Activated T-cell treated with anti-CD3 and anti-CD28 coated beads for 4 hours (primary cell): ENCODE measurements at regions not wholly inside any gene's neighbourhood (a gene's known extent, or its start where the extent isn't known, plus 50 kb on each side); places are given as distances from the start of the nearest gene placed in this dataset.

ENCODE experiments used
- DNase-seq: peaks from one replicate; pipeline ENCODE4 v3.0.0-alpha.2; 2020

- DNase-seq = no peak
These were observed 59.2 kb upstream of the ARHGEF3 start for GRCh38 chr3:56860939-56861338.

- no peak for DNase-seq
These were observed 58.6 kb upstream of the ARHGEF3 start for GRCh38 chr3:56860351-56860750.

GRCh38 chr3:56858331-56858730, 56.6 kb upstream of the ARHGEF3 start:
- no peak for DNase-seq

GRCh38 chr3:56857178-56857577, 55.4 kb upstream of the ARHGEF3 start:
- DNase-seq = no peak

GRCh38 chr3:56856752-56857151, 55.0 kb upstream of the ARHGEF3 start:
- no peak for DNase-seq

GRCh38 chr3:56855856-56856512, 54.2 kb upstream of the ARHGEF3 start:
- no peak for DNase-seq

GRCh38 chr3:56854856-56855611, 53.3 kb upstream of the ARHGEF3 start:
- DNase-seq = no peak

- DNase-seq = no peak
These were observed 50.5 kb upstream of the ARHGEF3 start for GRCh38 chr3:56851966-56852884.
